GM21619 (cell line): ENCODE measurements at regions not wholly inside any gene's neighbourhood (a gene's known extent, or its start where the extent isn't known, plus 50 kb on each side); places are given as distances from the start of the nearest gene placed in this dataset.
"Not testable (repeated sequence)": the region's sequence is repeated elsewhere in the genome, so short reads cannot be mapped to it uniquely, and the experiment has no call there.

Source experiments
- ATAC-seq: cut with Tn5 transposase; IDR thresholded peaks from one replicate; pipeline ENCODE4 v1.9.1; 2021; ENCODE audit not compliant: unreplicated experiment

- not testable (repeated sequence) for ATAC-seq
Observed at GRCh38 chrY:23361897-23362296, 142.6 kb downstream of the DAZ2 start.

- not testable (repeated sequence) for ATAC-seq
Observed at GRCh38 chrY:23363239-23363997, 144.1 kb downstream of the DAZ2 start.

- not testable (repeated sequence) for ATAC-seq
Observed at GRCh38 chrY:23364174-23364573, 144.8 kb downstream of the DAZ2 start.

GRCh38 chrY:23397132-23397531 is 177.8 kb downstream of the DAZ2 start:
- not testable (repeated sequence) for ATAC-seq

- not testable (repeated sequence) for ATAC-seq
Observed at GRCh38 chrY:23401280-23401679, 181.9 kb downstream of the DAZ2 start.

- not testable (repeated sequence) for ATAC-seq
Observed at GRCh38 chrY:23401818-23402217, 182.5 kb downstream of the DAZ2 start.

GRCh38 chrY:23415955-23416354 is 196.6 kb downstream of the DAZ2 start:
- not testable (repeated sequence) for ATAC-seq

GRCh38 chrY:23429264-23429663 is 209.9 kb downstream of the DAZ2 start:
- ATAC-seq = not testable (repeated sequence)

GRCh38 chrY:23444742-23445141 is 225.4 kb downstream of the DAZ2 start:
- ATAC-seq = peak; percentile 82

- ATAC-seq = not testable (repeated sequence)
Observed at GRCh38 chrY:23445225-23445624, 225.9 kb downstream of the DAZ2 start.

GRCh38 chrY:23455647-23456046 is 236.3 kb downstream of the DAZ2 start:
- ATAC-seq = not testable (repeated sequence)

GRCh38 chrY:23502883-23503282 is 283.6 kb downstream of the DAZ2 start:
- ATAC-seq = not testable (repeated sequence)
